ENCODE measurements at regions not wholly inside any gene's neighbourhood (a gene's known extent, or its start where the extent isn't known, plus 50 kb on each side); places are given as distances from the start of the nearest gene placed in this dataset.

GRCh38 chr7:127484954-127485353 is 92.4 kb upstream of the ZNF800 start:
- no peak for TF ChIP-seq EZH2phosphoT487 (IDR thresholded peaks at IDR 0.05; ENCODE audit: borderline replicate concordance, low read depth, low read length)
- TF ChIP-seq CTCF (conservative IDR thresholded peaks at IDR 0.05; ENCODE audit: low read length), result no peak
- H3K9me2 ChIP-seq (ENCODE audit: insufficient read depth, low read length), result no peaks in the 10 kb centered on the region
- no peaks in the 10 kb centered on the region for H3K4me1 ChIP-seq (ENCODE audit: insufficient read depth, low read length, poor library complexity, severe bottlenecking)
- no peaks in the 10 kb centered on the region for H3K9me3 ChIP-seq (ENCODE audit: low read length)
- H4K20me1 ChIP-seq (ENCODE audit: insufficient read depth, low read length), result no peaks in the 10 kb centered on the region
- DNase-seq (ENCODE audit: low spot score), result no peak
- no peak overlapping the region for H3K27ac ChIP-seq (ENCODE audit: low read depth, low read length, poor library complexity, severe bottlenecking)
- H3K36me3 ChIP-seq (ENCODE audit: insufficient read depth, low read length), result no peaks in the 10 kb centered on the region
- BruUV-seq (replicated peaks), result no TSS peak
- ChIA-PET CTCF (ENCODE audit: unreplicated experiment) (no interaction called here), POLR2A (no interaction called here)
- no peak overlapping the region for H3K4me3 ChIP-seq (ENCODE audit: low read depth, low read length, poor library complexity, severe bottlenecking)
- intact Hi-C loops (cut with micrococcal nuclease; ENCODE audit: unreplicated experiment), result no loop called here
- no peak overlapping the region for H3K4me2 ChIP-seq (ENCODE audit: low read length)
- no peaks in the 10 kb centered on the region for H3K79me2 ChIP-seq (ENCODE audit: insufficient read depth, low read depth, low read length)
- no peak overlapping the region for H2AFZ ChIP-seq (ENCODE audit: low read length)

GRCh38 chr7:127478461-127478860 is 86.0 kb upstream of the ZNF800 start:
- POLR2A ChIA-PET, result interaction anchor here (1.3 kb wide), 1 partner anchor 657 kb away, joined by 3 read pairs; no protein-coding TSS in a partner anchor

GRCh38 chr7:127478024-127478355 is 85.5 kb upstream of the ZNF800 start:
- Histone ChIP-seq H3K4me2 (ENCODE audit: low read length) (no peak overlapping the region), H3K79me2 (ENCODE audit: insufficient read depth, low read depth, low read length) (no peaks in the 10 kb centered on the region), H3K27ac (ENCODE audit: low read depth, low read length, poor library complexity, severe bottlenecking) (no peak overlapping the region), H3K9me3 (ENCODE audit: low read length) (no peaks in the 10 kb centered on the region), H4K20me1 (ENCODE audit: insufficient read depth, low read length) (no peaks in the 10 kb centered on the region; the same call in 1 of the 2 replicates), H2AFZ (ENCODE audit: low read length) (no peak overlapping the region), H3K4me3 (ENCODE audit: low read depth, low read length, poor library complexity, severe bottlenecking) (no peak overlapping the region), H3K36me3 (ENCODE audit: insufficient read depth, low read length) (no peaks in the 10 kb centered on the region), H3K9me2 (ENCODE audit: insufficient read depth, low read length) (no peaks in the 10 kb centered on the region), H3K4me1 (ENCODE audit: insufficient read depth, low read length, poor library complexity, severe bottlenecking) (no peaks in the 10 kb centered on the region)
- POLR2A ChIA-PET, result interaction anchor here (1.3 kb wide), 1 partner anchor 658 kb away, joined by 3 read pairs; no protein-coding TSS in a partner anchor
- CTCF ChIA-PET (ENCODE audit: unreplicated experiment), result no interaction called here
- no peak for DNase-seq (ENCODE audit: low spot score)
- intact Hi-C loops (cut with micrococcal nuclease; ENCODE audit: unreplicated experiment), result no loop called here
- BruUV-seq (replicated peaks), result no TSS peak
- TF ChIP-seq CTCF (conservative IDR thresholded peaks at IDR 0.05; ENCODE audit: low read length), result no peak
- TF ChIP-seq EZH2phosphoT487 (IDR thresholded peaks at IDR 0.05; ENCODE audit: borderline replicate concordance, low read depth, low read length), result no peak

More at GRCh38 chr7:127478461-127478860, 86.0 kb upstream of the ZNF800 start:
- no peaks in the 10 kb centered on the region for H3K4me1 ChIP-seq (ENCODE audit: insufficient read depth, low read length, poor library complexity, severe bottlenecking)
- no peaks in the 10 kb centered on the region; the same call in 1 of the 2 replicates for H4K20me1 ChIP-seq (ENCODE audit: insufficient read depth, low read length)
- H3K4me3 ChIP-seq (ENCODE audit: low read depth, low read length, poor library complexity, severe bottlenecking), result no peak overlapping the region
- CTCF ChIA-PET (ENCODE audit: unreplicated experiment), result no interaction called here
- intact Hi-C loops (cut with micrococcal nuclease; ENCODE audit: unreplicated experiment), result no loop called here
- no peak for DNase-seq (ENCODE audit: low spot score)
- no peaks in the 10 kb centered on the region for H3K9me2 ChIP-seq (ENCODE audit: insufficient read depth, low read length)
- H3K27ac ChIP-seq (ENCODE audit: low read depth, low read length, poor library complexity, severe bottlenecking), result no peak overlapping the region
- H3K79me2 ChIP-seq (ENCODE audit: insufficient read depth, low read depth, low read length), result no peaks in the 10 kb centered on the region
- no peak overlapping the region for H3K4me2 ChIP-seq (ENCODE audit: low read length)
- TF ChIP-seq CTCF (conservative IDR thresholded peaks at IDR 0.05; ENCODE audit: low read length), result no peak
- no peak for TF ChIP-seq EZH2phosphoT487 (IDR thresholded peaks at IDR 0.05; ENCODE audit: borderline replicate concordance, low read depth, low read length)
- H3K36me3 ChIP-seq (ENCODE audit: insufficient read depth, low read length), result no peaks in the 10 kb centered on the region
- BruUV-seq (replicated peaks), result no TSS peak
- H3K9me3 ChIP-seq (ENCODE audit: low read length), result no peaks in the 10 kb centered on the region
- H2AFZ ChIP-seq (ENCODE audit: low read length), result no peak overlapping the region
